ENCODE measurements at regions not wholly inside any gene's neighbourhood (a gene's known extent, or its start where the extent isn't known, plus 50 kb on each side); places are given as distances from the start of the nearest gene placed in this dataset.

DNA sequence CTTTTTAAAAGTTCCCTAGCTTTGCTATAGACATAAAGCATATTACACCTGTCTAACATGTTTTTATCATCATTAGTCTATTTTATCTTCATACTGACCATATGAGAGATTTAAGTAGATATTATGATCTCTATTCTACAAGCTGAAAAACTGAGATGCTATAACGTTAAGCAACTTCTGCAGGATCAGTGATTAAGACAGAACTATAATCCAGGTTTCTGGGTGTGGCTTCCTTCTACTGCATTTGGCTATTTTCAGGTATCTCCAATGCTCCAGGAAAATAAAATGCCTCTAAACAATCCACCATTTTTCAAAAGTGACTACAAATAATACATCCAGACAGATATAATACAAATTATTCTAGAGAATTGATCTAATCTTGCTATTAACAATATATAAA lies 53.4 kb downstream of the RGS2 start:
- no peak for ATAC-seq
- Mint-ChIP-seq H3K4me1 (peaks cover 8% of the 10 kb centered on the region), H3K27ac (no peak overlapping the region), H3K9me3 (no peaks in the 10 kb centered on the region), H3K27me3 (ENCODE audit: low read depth) (no peaks in the 10 kb centered on the region), H3K4me3 (no peak overlapping the region), H3K36me3 (peaks cover 3% of the 10 kb centered on the region; the same call in 1 of the 2 replicates)
- ChIA-PET CTCF (no interaction called here), POLR2A (no interaction called here)
- TF ChIP-seq FOXP4 (CRISPR knock-in tag; IDR thresholded peaks at IDR 0.05) (no peak), ZNF138 (CRISPR knock-in tag; conservative IDR thresholded peaks at IDR 0.05) (no peak), E2F4 (CRISPR knock-in tag; IDR thresholded peaks at IDR 0.05; ENCODE audit: borderline replicate concordance, low read depth) (no peak), ATF3 (CRISPR knock-in tag; conservative IDR thresholded peaks at IDR 0.05) (no peak), ZNF317 (CRISPR knock-in tag; IDR thresholded peaks at IDR 0.05; ENCODE audit: borderline replicate concordance, low read depth) (no peak), SP1 (CRISPR knock-in tag; conservative IDR thresholded peaks at IDR 0.05) (no peak), ZNF232 (CRISPR knock-in tag; IDR thresholded peaks at IDR 0.05) (no peak), SMAD3 (CRISPR knock-in tag; IDR thresholded peaks at IDR 0.05; ENCODE audit: borderline replicate concordance) (no peak), RELA (CRISPR knock-in tag; IDR thresholded peaks at IDR 0.05; ENCODE audit: borderline replicate concordance) (no peak), TEAD1 (CRISPR knock-in tag; IDR thresholded peaks at IDR 0.05) (no peak), ZNF416 (CRISPR knock-in tag; IDR thresholded peaks at IDR 0.05) (no peak), NFATC4 (CRISPR knock-in tag; IDR thresholded peaks at IDR 0.05) (no peak)
- TF ChIP-seq, protein P1, sequence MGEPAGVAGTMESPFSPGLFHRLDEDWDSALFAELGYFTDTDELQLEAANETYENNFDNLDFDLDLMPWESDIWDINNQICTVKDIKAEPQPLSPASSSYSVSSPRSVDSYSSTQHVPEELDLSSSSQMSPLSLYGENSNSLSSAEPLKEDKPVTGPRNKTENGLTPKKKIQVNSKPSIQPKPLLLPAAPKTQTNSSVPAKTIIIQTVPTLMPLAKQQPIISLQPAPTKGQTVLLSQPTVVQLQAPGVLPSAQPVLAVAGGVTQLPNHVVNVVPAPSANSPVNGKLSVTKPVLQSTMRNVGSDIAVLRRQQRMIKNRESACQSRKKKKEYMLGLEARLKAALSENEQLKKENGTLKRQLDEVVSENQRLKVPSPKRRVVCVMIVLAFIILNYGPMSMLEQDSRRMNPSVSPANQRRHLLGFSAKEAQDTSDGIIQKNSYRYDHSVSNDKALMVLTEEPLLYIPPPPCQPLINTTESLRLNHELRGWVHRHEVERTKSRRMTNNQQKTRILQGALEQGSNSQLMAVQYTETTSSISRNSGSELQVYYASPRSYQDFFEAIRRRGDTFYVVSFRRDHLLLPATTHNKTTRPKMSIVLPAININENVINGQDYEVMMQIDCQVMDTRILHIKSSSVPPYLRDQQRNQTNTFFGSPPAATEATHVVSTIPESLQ (CRISPR knock-in tag; IDR thresholded peaks at IDR 0.05) = no peak
- TF ChIP-seq, protein P2, sequence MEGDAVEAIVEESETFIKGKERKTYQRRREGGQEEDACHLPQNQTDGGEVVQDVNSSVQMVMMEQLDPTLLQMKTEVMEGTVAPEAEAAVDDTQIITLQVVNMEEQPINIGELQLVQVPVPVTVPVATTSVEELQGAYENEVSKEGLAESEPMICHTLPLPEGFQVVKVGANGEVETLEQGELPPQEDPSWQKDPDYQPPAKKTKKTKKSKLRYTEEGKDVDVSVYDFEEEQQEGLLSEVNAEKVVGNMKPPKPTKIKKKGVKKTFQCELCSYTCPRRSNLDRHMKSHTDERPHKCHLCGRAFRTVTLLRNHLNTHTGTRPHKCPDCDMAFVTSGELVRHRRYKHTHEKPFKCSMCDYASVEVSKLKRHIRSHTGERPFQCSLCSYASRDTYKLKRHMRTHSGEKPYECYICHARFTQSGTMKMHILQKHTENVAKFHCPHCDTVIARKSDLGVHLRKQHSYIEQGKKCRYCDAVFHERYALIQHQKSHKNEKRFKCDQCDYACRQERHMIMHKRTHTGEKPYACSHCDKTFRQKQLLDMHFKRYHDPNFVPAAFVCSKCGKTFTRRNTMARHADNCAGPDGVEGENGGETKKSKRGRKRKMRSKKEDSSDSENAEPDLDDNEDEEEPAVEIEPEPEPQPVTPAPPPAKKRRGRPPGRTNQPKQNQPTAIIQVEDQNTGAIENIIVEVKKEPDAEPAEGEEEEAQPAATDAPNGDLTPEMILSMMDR (IDR thresholded peaks at IDR 0.05) = no peak
- DNase-seq (ENCODE audit: low spot score) = no peak

DNA sequence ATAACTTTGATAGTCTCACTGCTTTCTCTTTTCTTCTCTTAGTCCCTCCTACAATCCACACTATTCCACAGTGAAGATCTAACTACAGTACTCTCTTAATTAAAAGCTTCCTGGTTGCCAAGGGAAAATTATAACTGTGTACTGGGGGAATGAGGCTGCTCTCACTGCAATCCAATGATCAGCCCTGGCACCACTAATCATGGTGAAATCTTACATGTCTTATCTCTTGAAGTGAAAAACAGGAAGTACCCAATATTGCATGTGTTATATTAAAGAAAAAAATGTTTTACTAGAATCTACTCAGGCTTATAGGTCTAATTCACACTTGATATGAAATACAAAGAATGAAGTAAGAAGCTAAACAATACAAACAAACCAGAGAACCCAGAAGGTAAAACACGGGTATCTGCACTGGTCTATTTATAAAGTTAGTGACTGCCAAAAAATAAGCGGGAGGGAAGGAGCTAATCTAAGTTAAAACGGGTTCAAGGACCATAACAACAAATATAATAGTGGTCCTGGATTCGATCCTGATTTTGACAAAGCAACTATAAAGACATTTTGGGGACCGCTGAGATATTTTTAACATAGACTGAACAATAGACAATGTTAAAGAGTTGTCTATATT lies 57.5 kb downstream of the RGS2 start:
- Mint-ChIP-seq H3K4me3 (no peak overlapping the region), H3K4me1 (no peaks in the 10 kb centered on the region), H3K27ac (no peak overlapping the region), H3K27me3 (ENCODE audit: low read depth) (no peaks in the 10 kb centered on the region), H3K36me3 (no peaks in the 10 kb centered on the region), H3K9me3 (peaks cover 2% of the 10 kb centered on the region; the same call in 1 of the 2 replicates)
- ChIA-PET CTCF (no interaction called here), POLR2A (interaction anchor here (0.7 kb wide), 1 partner anchor 239 kb away, joined by 3 read pairs; the partner anchor contains the start of gene GLRX2)
- ATAC-seq = no peak
- TF ChIP-seq GTF2I (CRISPR knock-in tag; conservative IDR thresholded peaks at IDR 0.05) = no peak
- no peak for TF ChIP-seq ZNF423 (CRISPR knock-in tag; IDR thresholded peaks at IDR 0.05)
- no peak for TF ChIP-seq SMAD4 (CRISPR knock-in tag; IDR thresholded peaks at IDR 0.05)
- no peak for TF ChIP-seq TEAD1 (CRISPR knock-in tag; IDR thresholded peaks at IDR 0.05)
- TF ChIP-seq, protein P3, sequence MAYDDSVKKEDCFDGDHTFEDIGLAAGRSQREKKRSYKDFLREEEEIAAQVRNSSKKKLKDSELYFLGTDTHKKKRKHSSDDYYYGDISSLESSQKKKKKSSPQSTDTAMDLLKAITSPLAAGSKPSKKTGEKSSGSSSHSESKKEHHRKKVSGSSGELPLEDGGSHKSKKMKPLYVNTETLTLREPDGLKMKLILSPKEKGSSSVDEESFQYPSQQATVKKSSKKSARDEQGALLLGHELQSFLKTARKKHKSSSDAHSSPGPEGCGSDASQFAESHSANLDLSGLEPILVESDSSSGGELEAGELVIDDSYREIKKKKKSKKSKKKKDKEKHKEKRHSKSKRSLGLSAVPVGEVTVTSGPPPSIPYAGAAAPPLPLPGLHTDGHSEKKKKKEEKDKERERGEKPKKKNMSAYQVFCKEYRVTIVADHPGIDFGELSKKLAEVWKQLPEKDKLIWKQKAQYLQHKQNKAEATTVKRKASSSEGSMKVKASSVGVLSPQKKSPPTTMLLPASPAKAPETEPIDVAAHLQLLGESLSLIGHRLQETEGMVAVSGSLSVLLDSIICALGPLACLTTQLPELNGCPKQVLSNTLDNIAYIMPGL (CRISPR knock-in tag; IDR thresholded peaks at IDR 0.05) = no peak
- no peak for DNase-seq (ENCODE audit: low spot score)

All from WTC11 (cell line).